ENCODE measurements at regions not wholly inside any gene's neighbourhood (a gene's known extent, or its start where the extent isn't known, plus 50 kb on each side); places are given as distances from the start of the nearest gene placed in this dataset.

GRCh38 chr14:37711831-37712475 is 116.5 kb downstream of the TTC6 start (continued):
- TF ChIP-seq ZBTB4 (CRISPR knock-in tag; IDR thresholded peaks at IDR 0.05; ENCODE audit: borderline replicate concordance) (no peak), TFAP4 (IDR thresholded peaks at IDR 0.05; ENCODE audit: borderline replicate concordance, low read depth) (no peak), CTCF (CRISPR knock-in tag; IDR thresholded peaks at IDR 0.05) (no peak), ZNF784 (CRISPR knock-in tag; IDR thresholded peaks at IDR 0.05; ENCODE audit: borderline replicate concordance) (peak; percentile 97; the same call in 1 of the 2 replicates), CHCHD3 (CRISPR knock-in tag; IDR thresholded peaks at IDR 0.05) (no peak), ZNF549 (CRISPR knock-in tag; IDR thresholded peaks at IDR 0.05) (no peak), MTERF4 (CRISPR knock-in tag; IDR thresholded peaks at IDR 0.05) (no peak), KDM3A (CRISPR knock-in tag; IDR thresholded peaks at IDR 0.05; ENCODE audit: low read depth) (peak; percentile 91; the same call in 1 of the 2 replicates), ZSCAN21 (CRISPR knock-in tag; IDR thresholded peaks at IDR 0.05; ENCODE audit: borderline replicate concordance) (peak; percentile 49; the same call in 1 of the 2 replicates), ZNF276 (CRISPR knock-in tag; IDR thresholded peaks at IDR 0.05; ENCODE audit: low read depth) (no peak), ZNF121 (CRISPR knock-in tag; IDR thresholded peaks at IDR 0.05) (no peak), ZNF547 (CRISPR knock-in tag; IDR thresholded peaks at IDR 0.05) (no peak), CCDC6 (CRISPR knock-in tag; IDR thresholded peaks at IDR 0.05) (no peak), ZFP90 (CRISPR knock-in tag; IDR thresholded peaks at IDR 0.05; ENCODE audit: borderline replicate concordance) (peak; percentile 55; the same call in 1 of the 2 replicates), ZNF124 (CRISPR knock-in tag; IDR thresholded peaks at IDR 0.05) (no peak; the same call in 1 of the 2 replicates), MLLT10 (CRISPR knock-in tag; IDR thresholded peaks at IDR 0.05) (no peak), POLR2AphosphoS5 (IDR thresholded peaks at IDR 0.05; ENCODE audit: low read depth, low read length) (no peak), BRCA1 (CRISPR knock-in tag; IDR thresholded peaks at IDR 0.05) (peak; percentile 63; the same call in 1 of the 2 replicates), ZNF644 (CRISPR knock-in tag; IDR thresholded peaks at IDR 0.05; ENCODE audit: low read depth) (peak; percentile 99)
